HG02884 (cell line): ENCODE measurements at regions not wholly inside any gene's neighbourhood (a gene's known extent, or its start where the extent isn't known, plus 50 kb on each side); places are given as distances from the start of the nearest gene placed in this dataset.

Source experiments
- ATAC-seq: cut with Tn5 transposase; IDR thresholded peaks from one replicate; pipeline ENCODE4 v1.9.1; 2021; ENCODE audit warnings: mild to moderate bottlenecking, moderate library complexity; ENCODE audit not compliant: unreplicated experiment

GRCh38 chr16:52805559-52806168, 247.0 kb downstream of the CHD9NB start:
- no peak for ATAC-seq

GRCh38 chr16:52800432-52800831, 252.3 kb downstream of the CHD9NB start:
- no peak for ATAC-seq

GRCh38 chr16:52799149-52799548, 252.2 kb upstream of the TOX3 start:
- no peak for ATAC-seq

GRCh38 chr16:52787709-52788108, 240.8 kb upstream of the TOX3 start:
- no peak for ATAC-seq

- ATAC-seq, result no peak
These were observed 239.1 kb upstream of the TOX3 start for GRCh38 chr16:52786091-52786490.

- no peak for ATAC-seq
These were observed 238.7 kb upstream of the TOX3 start for GRCh38 chr16:52785653-52786052.

- ATAC-seq, result no peak
These were observed 236.7 kb upstream of the TOX3 start for GRCh38 chr16:52783616-52784015.

- no peak for ATAC-seq
These were observed 234.2 kb upstream of the TOX3 start for GRCh38 chr16:52781005-52781630.

GRCh38 chr16:52773026-52773425, 226.1 kb upstream of the TOX3 start:
- no peak for ATAC-seq

- ATAC-seq, result no peak
These were observed 223.9 kb upstream of the TOX3 start for GRCh38 chr16:52770828-52771227.

- ATAC-seq, result no peak
These were observed 211.5 kb upstream of the TOX3 start for GRCh38 chr16:52758473-52758855.

- ATAC-seq, result no peak
These were observed 211.0 kb upstream of the TOX3 start for GRCh38 chr16:52757746-52758472.

- ATAC-seq, result no peak
These were observed 210.0 kb upstream of the TOX3 start for GRCh38 chr16:52756812-52757517.

GRCh38 chr16:52755396-52755795, 208.5 kb upstream of the TOX3 start:
- ATAC-seq, result no peak

- no peak for ATAC-seq
These were observed 204.1 kb upstream of the TOX3 start for GRCh38 chr16:52751035-52751434.

GRCh38 chr16:52748741-52749140, 201.8 kb upstream of the TOX3 start:
- ATAC-seq, result no peak

GRCh38 chr16:52747088-52747595, 200.2 kb upstream of the TOX3 start:
- no peak for ATAC-seq

- ATAC-seq, result no peak
These were observed 196.8 kb upstream of the TOX3 start for GRCh38 chr16:52743707-52744106.

- no peak for ATAC-seq
These were observed 195.7 kb upstream of the TOX3 start for GRCh38 chr16:52742608-52743170.

GRCh38 chr16:52742052-52742451, 195.1 kb upstream of the TOX3 start:
- no peak for ATAC-seq

GRCh38 chr16:52741351-52741750, 194.4 kb upstream of the TOX3 start:
- no peak for ATAC-seq
